IMR-90 (cell line): ENCODE measurements at regions not wholly inside any gene's neighbourhood (a gene's known extent, or its start where the extent isn't known, plus 50 kb on each side); places are given as distances from the start of the nearest gene placed in this dataset.

Experiments
- ATAC-seq: fragments of 200-7000 bp; cut with Tn5 transposase; 2 replicates; pipeline ENCODE4 v1.9.1; 2020; ENCODE audit warnings: low read depth, mild to moderate bottlenecking, moderate library complexity
- BruUV-seq: library from RNA; stranded (reverse); fragments of 400-500 nt; replicated peaks from 2 replicates; lab custom pipeline; 2021; lab: Mats Ljungman, UMichigan
- CTCF ChIA-PET: fragments of 300-600 bp; formaldehyde crosslinking; extraction: SDS; loops from one replicate; lab custom pipeline; 2021; ENCODE audit warnings: antibody characterized with exemption; lab: Yijun Ruan, JAX
- POLR2A ChIA-PET: fragments of 300-600 bp; sonication (Branson Sonifier 250); formaldehyde crosslinking; loops from one replicate; lab custom pipeline; 2022; ENCODE audit warnings: antibody characterized with exemption; ENCODE audit not compliant: unreplicated experiment; lab: Charles Lee
- DNase-seq: peaks from one replicate; pipeline ENCODE4 v3.0.0; 2013
- H2AFZ ChIP-seq: replicated peaks from 2 replicates; pipeline ENCODE3; 2013; ENCODE audit warnings: low read length, mild to moderate bottlenecking; ENCODE audit not compliant: poor library complexity
- H2AK5ac ChIP-seq: 2 replicates; pipeline ENCODE4 v1.6.1; 2013; ENCODE audit warnings: low read depth, low read length, inconsistent platforms
- H2AK9ac ChIP-seq: replicated peaks from 2 replicates; pipeline ENCODE3; 2013; ENCODE audit warnings: mild to moderate bottlenecking, low read depth, low read length, moderate library complexity; ENCODE audit not compliant: poor library complexity
- H2BK120ac ChIP-seq: 2 replicates; pipeline ENCODE4 v1.6.1; 2013; ENCODE audit warnings: low read depth, low read length, inconsistent platforms
- H2BK15ac ChIP-seq: 3 replicates; pipeline ENCODE4 v1.6.1; 2013; ENCODE audit warnings: low read depth, low read length, inconsistent platforms
- H2BK20ac ChIP-seq: 2 replicates; pipeline ENCODE4 v1.6.1; 2013; ENCODE audit warnings: low read depth, mild to moderate bottlenecking, inconsistent platforms, low read length, moderate library complexity
- H2BK5ac ChIP-seq: 2 replicates; pipeline ENCODE4 v1.6.1; 2013; ENCODE audit warnings: mild to moderate bottlenecking, low read depth, low read length, inconsistent platforms; ENCODE audit not compliant: poor library complexity, severe bottlenecking
- H3K14ac ChIP-seq: replicated peaks from 2 replicates; pipeline ENCODE4 v1.6.1; 2013; ENCODE audit warnings: low read depth, low read length, inconsistent platforms
- H3K18ac ChIP-seq: 2 replicates; pipeline ENCODE4 v1.6.1; 2013; ENCODE audit warnings: low read depth, low read length, control low read depth
- H3K23ac ChIP-seq: 2 replicates; pipeline ENCODE4 v1.6.1; 2013; ENCODE audit warnings: low read depth, low read length, inconsistent platforms
- H3K27ac ChIP-seq: 2 replicates; pipeline ENCODE4 v1.5.1; 2013; ENCODE audit warnings: mild to moderate bottlenecking, control low read depth, low read length; ENCODE audit not compliant: insufficient read depth
- H3K27me3 ChIP-seq: 2 replicates; pipeline ENCODE4 v1.6.1; 2013; ENCODE audit warnings: low read length; ENCODE audit not compliant: control insufficient read depth, insufficient read depth
- H3K36me3 ChIP-seq: 2 replicates; pipeline ENCODE4 v1.6.1; 2013; ENCODE audit warnings: low read length, mixed read lengths; ENCODE audit not compliant: control insufficient read depth, insufficient read depth
- H3K4ac ChIP-seq: 2 replicates; pipeline ENCODE4 v1.6.1; 2013; ENCODE audit warnings: low read depth, low read length, inconsistent platforms
- H3K4me1 ChIP-seq: 2 replicates; pipeline ENCODE4 v1.6.1; 2013; ENCODE audit warnings: low read length, mixed read lengths; ENCODE audit not compliant: control insufficient read depth, insufficient read depth
- H3K4me2 ChIP-seq: 2 replicates; pipeline ENCODE4 v1.6.1; 2013; ENCODE audit warnings: low read depth, mild to moderate bottlenecking, control low read depth, low read length, moderate library complexity
- H3K4me3 ChIP-seq: 2 replicates; pipeline ENCODE4 v1.5.1; 2013; ENCODE audit warnings: low read depth, mild to moderate bottlenecking, control low read depth, low read length, moderate library complexity; ENCODE audit not compliant: insufficient read depth
- H3K56ac ChIP-seq: 2 replicates; pipeline ENCODE4 v1.6.1; 2013; ENCODE audit warnings: low read length, inconsistent platforms; ENCODE audit not compliant: insufficient read depth; ENCODE audit errors: extremely low read depth
- H3K79me1 ChIP-seq, 2 experiments: 2 replicates each; pipeline ENCODE4 v1.6.1; 2013; ENCODE audit warnings: low read length in 2 of 2, inconsistent platforms in 1 of 2, low read depth in 1 of 2
- H3K9ac ChIP-seq: 2 replicates; pipeline ENCODE4 v1.6.1; 2013; ENCODE audit warnings: low read depth, low read length, control low read depth
- H3K9me1 ChIP-seq: 2 replicates; pipeline ENCODE4 v1.6.1; 2013; ENCODE audit warnings: low read length, inconsistent platforms; ENCODE audit not compliant: insufficient read depth
- H3K9me3 ChIP-seq: 2 replicates; pipeline ENCODE4 v1.6.1; 2013; ENCODE audit warnings: low read length; ENCODE audit not compliant: control insufficient read depth, insufficient read depth
- H4K20me1 ChIP-seq: 2 replicates; pipeline ENCODE4 v1.6.1; 2013; ENCODE audit warnings: low read length, inconsistent platforms; ENCODE audit not compliant: insufficient read depth
- H4K5ac ChIP-seq: 2 replicates; pipeline ENCODE4 v1.6.1; 2013; ENCODE audit warnings: mild to moderate bottlenecking, low read depth, low read length, control low read depth
- H4K8ac ChIP-seq, 2 experiments: 2 replicates each; pipeline ENCODE4 v1.6.1; 2013; ENCODE audit warnings: low read depth in 2 of 2, low read length in 2 of 2, control low read depth in 1 of 2, inconsistent platforms in 1 of 2
- H4K91ac ChIP-seq: 2 replicates; pipeline ENCODE4 v1.6.1; 2013; ENCODE audit warnings: low read depth, low read length, inconsistent platforms; ENCODE audit not compliant: insufficient read depth
- BHLHE40 ChIP-seq: fragments of 150-350 bp; IDR thresholded peaks from 2 replicates; pipeline ENCODE4 v1.6.1; 2016; ENCODE audit warnings: mild to moderate bottlenecking, low read depth, low read length
- CEBPB ChIP-seq: IDR thresholded peaks from 2 replicates; pipeline ENCODE4 v1.6.1; 2012; ENCODE audit warnings: low read depth, low read length, improper control_type of control experiment
- CHD1 ChIP-seq: IDR thresholded peaks from 2 replicates; pipeline ENCODE4 v1.6.1; 2012; ENCODE audit warnings: low read depth, low read length, improper control_type of control experiment
- FOS ChIP-seq: fragments of 150-350 bp; IDR thresholded peaks from 2 replicates; pipeline ENCODE4 v1.6.1; 2016; ENCODE audit warnings: low read depth, low read length
- MAFK ChIP-seq: IDR thresholded peaks from 2 replicates; pipeline ENCODE4 v1.6.1; 2012; ENCODE audit warnings: low read depth, low read length, improper control_type of control experiment
- MAZ ChIP-seq: IDR thresholded peaks from 2 replicates; pipeline ENCODE4 v1.6.1; 2012; ENCODE audit warnings: low read depth, mild to moderate bottlenecking, low read length, improper control_type of control experiment, moderate library complexity, borderline replicate concordance
- MXI1 ChIP-seq: IDR thresholded peaks from 2 replicates; pipeline ENCODE4 v1.6.1; 2012; ENCODE audit warnings: low read depth, mild to moderate bottlenecking, low read length, moderate library complexity, borderline replicate concordance
- NFE2L2 ChIP-seq: fragments of 150-350 bp; IDR thresholded peaks from 2 replicates; pipeline ENCODE4 v1.6.1; 2016; ENCODE audit warnings: low read depth, mild to moderate bottlenecking, low read length
- POLR2A ChIP-seq: IDR thresholded peaks from 2 replicates; pipeline ENCODE4 v1.6.1; 2012; ENCODE audit warnings: mild to moderate bottlenecking, low read depth, low read length
- RAD21 ChIP-seq: IDR thresholded peaks from 2 replicates; pipeline ENCODE4 v1.6.1; 2012; ENCODE audit warnings: low read length, improper control_type of control experiment
- RCOR1 ChIP-seq: IDR thresholded peaks from 2 replicates; pipeline ENCODE4 v1.6.1; 2012; ENCODE audit warnings: mild to moderate bottlenecking, low read length, improper control_type of control experiment; ENCODE audit not compliant: insufficient replicate concordance
- RFX5 ChIP-seq: IDR thresholded peaks from 2 replicates; pipeline ENCODE4 v1.8.0; 2012; ENCODE audit warnings: low read depth, mild to moderate bottlenecking, low read length, moderate library complexity
- SMC3 ChIP-seq: fragments of 150-350 bp; IDR thresholded peaks from 2 replicates; pipeline ENCODE4 v1.6.1; 2016; ENCODE audit warnings: low read depth, mild to moderate bottlenecking, antibody characterized with exemption, low read length, moderate library complexity
- WGBS, 2 experiments: methylation state at CpG; one replicate each; pipeline versions ENCODE4 v1.1.5 to v1.1.7; 2013; ENCODE audit warnings: missing lambda C conversion rate in 2 of 2; ENCODE audit not compliant: insufficient read length in 1 of 2; ENCODE audit errors: extremely low coverage in 2 of 2; 5-methylcytosine and 5-hydroxymethylcytosine counted together
- dilution Hi-C: fragments of 300-500 bp; cut with HindIII; formaldehyde crosslinking; loops from one replicate; pipeline ENCODE4 v1.14.3; 2018; ENCODE audit warnings: low sequenced_read_pairs; ENCODE audit not compliant: unreplicated experiment
- in situ Hi-C: fragments of 300-500 bp; cut with MboI; formaldehyde crosslinking; loops from 3 replicates; pipeline ENCODE4 v1.14.3; 2019; ENCODE audit warnings: low sequenced_read_pairs, inconsistent platforms, mixed read lengths
- intact Hi-C: fragments of 100-400 bp; cut with micrococcal nuclease; formaldehyde crosslinking; loops from 2 replicates; pipeline ENCODE4 v1.10.0; 2022
- TF ChIP-seq, protein P1 (sequence below): fragments of 150-350 bp; IDR thresholded peaks from 2 replicates; pipeline ENCODE4 v1.6.1; 2017; ENCODE audit warnings: mild to moderate bottlenecking, antibody characterized with exemption, low read length, low read depth
- TF ChIP-seq, protein P2 (sequence below): conservative IDR thresholded peaks from 2 replicates; pipeline ENCODE4 v1.5.1; 2012; ENCODE audit warnings: mild to moderate bottlenecking, low read depth, low read length, improper control_type of control experiment

DNA sequence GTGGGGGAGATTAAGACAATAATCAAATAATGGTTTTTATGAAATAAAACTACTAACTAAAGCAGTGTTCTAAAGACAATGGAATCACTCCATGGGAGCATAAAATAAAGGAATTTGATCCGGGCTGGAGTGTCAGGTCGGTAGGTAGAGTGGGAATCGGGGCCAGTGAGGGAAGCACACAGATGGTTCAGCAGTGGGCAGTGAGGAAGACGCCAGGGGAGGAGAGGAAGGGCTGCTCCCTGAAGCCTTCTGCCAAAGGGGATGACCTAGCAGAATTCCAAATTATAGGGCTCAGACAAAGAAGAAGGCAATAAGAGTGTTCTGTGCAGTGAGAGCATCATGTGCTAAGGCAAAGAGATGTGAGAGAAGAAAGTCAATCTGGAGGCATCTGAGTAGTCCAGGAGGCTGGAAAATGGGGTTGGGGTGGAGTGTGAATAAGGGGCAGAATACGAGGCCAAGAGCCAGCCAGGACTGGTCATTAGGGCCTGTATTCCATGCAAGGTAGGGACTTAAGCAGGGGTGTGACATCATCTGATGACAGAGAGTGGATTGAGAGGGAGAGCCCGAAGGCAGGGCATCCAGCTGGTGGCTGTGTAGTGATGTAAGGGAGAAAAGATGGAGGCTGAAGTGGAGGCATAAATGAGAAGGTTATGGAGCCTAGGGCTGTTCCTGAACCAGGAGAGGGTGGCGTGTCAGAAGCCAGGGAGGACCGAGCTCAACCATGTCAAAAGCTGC is 137.6 kb downstream of the COPRS start:
- intact Hi-C loops (no loop called here), in situ Hi-C loops (no loop called here), dilution Hi-C loops (no loop called here)
- 98% methylated on average over 4 of the region's 8 CpGs; no CpG with 5 or more reads in 1 of the 2 experiments for WGBS, 2 experiments
- H4K8ac ChIP-seq = peak overlapping the region in 1 of 2 experiments; percentile 80; a peak in 3 of 4 replicates
- peak overlapping the region; percentile 66 for H2AK9ac ChIP-seq
- ChIA-PET POLR2A (no interaction called here), CTCF (no interaction called here)
- peak overlapping the region; percentile 92 for H2AK5ac ChIP-seq
- TF ChIP-seq SMC3 (no peak), POLR2A (no peak), NFE2L2 (no peak), CHD1 (no peak), BHLHE40 (no peak), RAD21 (no peak), MAZ (no peak), RCOR1 (no peak), CEBPB (no peak), FOS (no peak), MXI1 (no peak), RFX5 (no peak), MAFK (no peak)
- TF ChIP-seq, protein P1, sequence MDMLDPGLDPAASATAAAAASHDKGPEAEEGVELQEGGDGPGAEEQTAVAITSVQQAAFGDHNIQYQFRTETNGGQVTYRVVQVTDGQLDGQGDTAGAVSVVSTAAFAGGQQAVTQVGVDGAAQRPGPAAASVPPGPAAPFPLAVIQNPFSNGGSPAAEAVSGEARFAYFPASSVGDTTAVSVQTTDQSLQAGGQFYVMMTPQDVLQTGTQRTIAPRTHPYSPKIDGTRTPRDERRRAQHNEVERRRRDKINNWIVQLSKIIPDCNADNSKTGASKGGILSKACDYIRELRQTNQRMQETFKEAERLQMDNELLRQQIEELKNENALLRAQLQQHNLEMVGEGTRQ = no peak
- TF ChIP-seq, protein P2, sequence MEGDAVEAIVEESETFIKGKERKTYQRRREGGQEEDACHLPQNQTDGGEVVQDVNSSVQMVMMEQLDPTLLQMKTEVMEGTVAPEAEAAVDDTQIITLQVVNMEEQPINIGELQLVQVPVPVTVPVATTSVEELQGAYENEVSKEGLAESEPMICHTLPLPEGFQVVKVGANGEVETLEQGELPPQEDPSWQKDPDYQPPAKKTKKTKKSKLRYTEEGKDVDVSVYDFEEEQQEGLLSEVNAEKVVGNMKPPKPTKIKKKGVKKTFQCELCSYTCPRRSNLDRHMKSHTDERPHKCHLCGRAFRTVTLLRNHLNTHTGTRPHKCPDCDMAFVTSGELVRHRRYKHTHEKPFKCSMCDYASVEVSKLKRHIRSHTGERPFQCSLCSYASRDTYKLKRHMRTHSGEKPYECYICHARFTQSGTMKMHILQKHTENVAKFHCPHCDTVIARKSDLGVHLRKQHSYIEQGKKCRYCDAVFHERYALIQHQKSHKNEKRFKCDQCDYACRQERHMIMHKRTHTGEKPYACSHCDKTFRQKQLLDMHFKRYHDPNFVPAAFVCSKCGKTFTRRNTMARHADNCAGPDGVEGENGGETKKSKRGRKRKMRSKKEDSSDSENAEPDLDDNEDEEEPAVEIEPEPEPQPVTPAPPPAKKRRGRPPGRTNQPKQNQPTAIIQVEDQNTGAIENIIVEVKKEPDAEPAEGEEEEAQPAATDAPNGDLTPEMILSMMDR = no peak
- H2BK15ac ChIP-seq = peak overlapping the region; percentile 68; the same call in 1 of the 3 replicates
- peak overlapping the region; percentile 87 for H2BK5ac ChIP-seq
- H3K27me3 ChIP-seq = no peaks in the 10 kb centered on the region
- peak overlapping the region; percentile 86 for H3K4ac ChIP-seq
- no peak overlapping the region for H3K9ac ChIP-seq
- no peak overlapping the region for H3K4me3 ChIP-seq
- peaks cover 0 to 7% of the 10 kb centered on the region in 2 experiments; a peak in 1 of 4 replicates for H3K79me1 ChIP-seq
- peak overlapping the region; percentile 44; the same call in 1 of the 2 replicates for H4K5ac ChIP-seq
- no peaks in the 10 kb centered on the region for H3K36me3 ChIP-seq
- no TSS peak for BruUV-seq
- H2BK20ac ChIP-seq = peak overlapping the region; percentile 91
- H3K9me3 ChIP-seq = no peaks in the 10 kb centered on the region
- H3K4me2 ChIP-seq = no peak overlapping the region
- ATAC-seq = no peak
- H2AFZ ChIP-seq = peak overlapping the region; percentile 69
- no peaks in the 10 kb centered on the region for H4K20me1 ChIP-seq
- H3K23ac ChIP-seq = peak overlapping the region; percentile 32
- DNase-seq = peak; percentile 26
- peaks cover 26% of the 10 kb centered on the region for H3K9me1 ChIP-seq
- H4K91ac ChIP-seq = peak overlapping the region; percentile 72
- no peak overlapping the region for H3K56ac ChIP-seq
- peak overlapping the region; percentile 55; the same call in 1 of the 2 replicates for H3K18ac ChIP-seq
- peak overlapping the region; percentile 84 for H2BK120ac ChIP-seq
- peak overlapping the region; percentile 9; the same call in 1 of the 2 replicates for H3K27ac ChIP-seq
- H3K14ac ChIP-seq = peak overlapping the region; percentile 84
- peaks cover 21% of the 10 kb centered on the region for H3K4me1 ChIP-seq
